Suprapubic skin (tissue), 4 donors: ENCODE measurements at regions not wholly inside any gene's neighbourhood (a gene's known extent, or its start where the extent isn't known, plus 50 kb on each side); places are given as distances from the start of the nearest gene placed in this dataset.
"Not testable (repeated sequence)": the region's sequence is repeated elsewhere in the genome, so short reads cannot be mapped to it uniquely, and the experiment has no call there.

Experiments
- DNase-seq, 2 donors: peaks; one replicate each; pipeline ENCODE4 v3.0.0-alpha.2; 2019; ENCODE audit warnings: low spot score in 2 of 2
- H3K27ac ChIP-seq: fragments of 200-600 bp; sonication (generic); one replicate; pipeline ENCODE4 v1.5.1; 2019
- H3K27me3 ChIP-seq: fragments of 200-600 bp; sonication (generic); one replicate; pipeline ENCODE4 v1.5.1; 2019
- H3K36me3 ChIP-seq: fragments of 200-600 bp; sonication (generic); one replicate; pipeline ENCODE4 v1.5.1; 2019
- H3K4me1 ChIP-seq: fragments of 200-600 bp; sonication (generic); one replicate; pipeline ENCODE4 v1.5.1; 2019
- H3K4me3 ChIP-seq: fragments of 200-600 bp; sonication (generic); one replicate; pipeline ENCODE4 v1.5.1; 2019; ENCODE audit warnings: mild to moderate bottlenecking
- H3K9me3 ChIP-seq: fragments of 200-600 bp; sonication (generic); one replicate; pipeline ENCODE4 v1.5.1; 2019
- EP300 ChIP-seq: sonication (generic); formaldehyde crosslinking; IDR thresholded peaks from one replicate; pipeline ENCODE4 v1.6.1; 2017; ENCODE audit warnings: antibody characterized with exemption
- POLR2A ChIP-seq, 2 donors: fragments of 450-650 bp; IDR thresholded peaks; one replicate each; pipeline ENCODE4 v1.6.1; 2017; ENCODE audit warnings: antibody characterized with exemption in 2 of 2, mild to moderate bottlenecking in 2 of 2, moderate library complexity in 2 of 2
- POLR2AphosphoS5 ChIP-seq, 3 donors: sonication (generic); formaldehyde crosslinking; IDR thresholded peaks; one replicate each; pipeline ENCODE4 v1.6.1; 2017; ENCODE audit warnings: antibody characterized with exemption in 3 of 3
- WGBS: methylation state at CpG from one replicate; pipeline ENCODE4 v1.1.5; 2018; 5-methylcytosine and 5-hydroxymethylcytosine counted together
- TF ChIP-seq, protein P1 (sequence below), 2 donors: fragments of 200-600 bp in 1 of 2; fragments of 450-650 bp in 1 of 2; sonication (generic) in 1 of 2; IDR thresholded peaks; one replicate each; pipeline ENCODE4 v1.5.1; 2016 to 2019; ENCODE audit warnings: antibody characterized with exemption in 2 of 2, mild to moderate bottlenecking in 1 of 2, moderate library complexity in 1 of 2

GRCh38 chr7:8881916-8882315 lies 448.5 kb downstream of the NXPH1 start:
- H3K4me1 ChIP-seq, result no peaks in the 10 kb centered on the region
- no peak for DNase-seq
- H3K27me3 ChIP-seq, result no peaks in the 10 kb centered on the region
- TF ChIP-seq POLR2AphosphoS5 (IDR thresholded peaks at IDR 0.05) (no peak), EP300 (no peak), POLR2A (IDR thresholded peaks at IDR 0.05) (no peak)
- TF ChIP-seq, protein P1, sequence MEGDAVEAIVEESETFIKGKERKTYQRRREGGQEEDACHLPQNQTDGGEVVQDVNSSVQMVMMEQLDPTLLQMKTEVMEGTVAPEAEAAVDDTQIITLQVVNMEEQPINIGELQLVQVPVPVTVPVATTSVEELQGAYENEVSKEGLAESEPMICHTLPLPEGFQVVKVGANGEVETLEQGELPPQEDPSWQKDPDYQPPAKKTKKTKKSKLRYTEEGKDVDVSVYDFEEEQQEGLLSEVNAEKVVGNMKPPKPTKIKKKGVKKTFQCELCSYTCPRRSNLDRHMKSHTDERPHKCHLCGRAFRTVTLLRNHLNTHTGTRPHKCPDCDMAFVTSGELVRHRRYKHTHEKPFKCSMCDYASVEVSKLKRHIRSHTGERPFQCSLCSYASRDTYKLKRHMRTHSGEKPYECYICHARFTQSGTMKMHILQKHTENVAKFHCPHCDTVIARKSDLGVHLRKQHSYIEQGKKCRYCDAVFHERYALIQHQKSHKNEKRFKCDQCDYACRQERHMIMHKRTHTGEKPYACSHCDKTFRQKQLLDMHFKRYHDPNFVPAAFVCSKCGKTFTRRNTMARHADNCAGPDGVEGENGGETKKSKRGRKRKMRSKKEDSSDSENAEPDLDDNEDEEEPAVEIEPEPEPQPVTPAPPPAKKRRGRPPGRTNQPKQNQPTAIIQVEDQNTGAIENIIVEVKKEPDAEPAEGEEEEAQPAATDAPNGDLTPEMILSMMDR (IDR thresholded peaks at IDR 0.05), result no peak
- no peak overlapping the region for H3K27ac ChIP-seq
- H3K4me3 ChIP-seq, result no peak overlapping the region
- no peaks in the 10 kb centered on the region for H3K36me3 ChIP-seq
- no peaks in the 10 kb centered on the region for H3K9me3 ChIP-seq
- 48% methylated on average over 2 of the region's 2 CpGs for WGBS

DNA sequence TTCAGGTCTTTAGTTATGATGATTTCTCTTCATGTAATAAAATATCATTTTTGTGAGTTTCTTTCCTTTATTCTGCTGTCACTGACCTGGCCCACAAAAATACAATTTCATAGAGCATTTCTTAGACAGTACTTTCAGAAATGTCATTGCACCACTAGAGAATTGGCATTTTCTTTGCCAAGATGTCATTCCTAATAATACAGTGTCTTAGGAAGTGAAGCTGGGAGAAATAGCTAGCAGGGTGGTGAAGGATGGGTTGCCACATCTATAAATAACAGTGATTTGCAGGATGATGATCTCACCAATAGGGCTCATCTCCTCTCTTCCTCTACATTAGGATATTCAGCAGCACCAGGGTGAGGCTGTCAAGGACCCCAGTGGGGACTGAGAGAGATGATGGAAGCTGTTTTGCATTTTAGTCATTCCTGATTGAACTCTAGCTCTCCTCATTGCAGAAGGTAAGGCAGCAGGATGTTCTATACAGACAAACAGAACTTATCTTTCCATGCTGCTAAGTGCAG lies 452.1 kb downstream of the NXPH1 start:
- no peak for DNase-seq
- Histone ChIP-seq H3K27me3 (no peaks in the 10 kb centered on the region), H3K9me3 (no peaks in the 10 kb centered on the region), H3K36me3 (no peaks in the 10 kb centered on the region), H3K4me1 (no peaks in the 10 kb centered on the region), H3K4me3 (no peak overlapping the region), H3K27ac (no peak overlapping the region)
- TF ChIP-seq POLR2A (IDR thresholded peaks at IDR 0.05), result no peak
- no peak for TF ChIP-seq EP300
- TF ChIP-seq, protein P1 (IDR thresholded peaks at IDR 0.05), result no peak
- no peak for TF ChIP-seq POLR2AphosphoS5 (IDR thresholded peaks at IDR 0.05)

DNA sequence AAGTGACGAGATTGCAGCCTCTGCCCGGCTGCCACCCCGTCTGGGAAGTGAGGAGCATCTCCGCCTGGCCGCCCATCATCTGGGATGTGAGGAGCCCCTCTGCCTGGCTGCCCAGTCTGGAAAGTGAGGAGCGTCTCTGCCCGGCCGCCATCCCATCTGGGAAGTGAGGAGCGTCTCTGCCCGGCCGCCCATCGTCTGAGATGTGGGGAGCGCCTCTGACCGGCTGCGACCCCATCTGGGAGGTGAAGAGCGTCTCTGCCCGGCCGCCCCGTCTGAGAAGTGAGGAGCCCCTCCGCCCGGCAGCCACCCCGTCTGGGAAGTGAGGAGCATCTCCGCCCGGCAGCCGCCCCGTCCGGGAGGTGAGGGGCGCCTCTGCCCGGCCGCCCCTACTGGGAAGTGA lies 456.9 kb downstream of the NXPH1 start:
- DNase-seq, H3K9me3 ChIP-seq, H3K4me1 ChIP-seq, H3K27ac ChIP-seq, H3K36me3 ChIP-seq, H3K27me3 ChIP-seq, H3K4me3 ChIP-seq: not testable (repeated sequence)
- WGBS, result 84% methylated on average over 9 of the region's 30 CpGs

DNA sequence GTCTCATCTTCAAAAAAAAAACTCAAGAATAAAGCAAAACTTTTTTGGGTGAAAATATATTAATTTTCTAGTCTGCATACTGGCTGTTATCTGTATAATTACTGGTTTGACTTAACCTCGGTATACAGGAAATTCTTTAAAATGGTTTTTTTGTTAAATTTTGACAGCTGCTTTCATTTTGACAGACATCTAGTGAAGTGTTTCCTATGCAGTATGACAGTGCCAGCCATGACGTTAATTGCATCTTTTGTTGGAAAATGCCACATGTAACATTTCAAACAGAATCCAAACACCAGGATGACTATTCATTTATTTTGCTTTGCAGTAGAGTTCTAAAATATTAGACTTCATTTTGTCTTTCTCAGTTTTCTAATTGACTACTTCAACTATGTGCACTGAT lies 460.4 kb downstream of the NXPH1 start:
- Histone ChIP-seq H3K4me1 (no peaks in the 10 kb centered on the region), H3K27ac (no peak overlapping the region), H3K36me3 (no peaks in the 10 kb centered on the region), H3K27me3 (no peaks in the 10 kb centered on the region), H3K9me3 (peaks cover 1% of the 10 kb centered on the region), H3K4me3 (no peak overlapping the region)
- TF ChIP-seq, protein P1 (IDR thresholded peaks at IDR 0.05), result no peak
- DNase-seq, result no peak
- WGBS, result 30% methylated on average over 2 of the region's 2 CpGs

- no peak overlapping the region for H3K27ac ChIP-seq
- TF ChIP-seq POLR2A (IDR thresholded peaks at IDR 0.05) (no peak), EP300 (no peak), POLR2AphosphoS5 (IDR thresholded peaks at IDR 0.05) (no peak)
- TF ChIP-seq, protein P1 (IDR thresholded peaks at IDR 0.05), result no peak
- 77% methylated on average over 6 of the region's 6 CpGs for WGBS
- no peak overlapping the region for H3K4me3 ChIP-seq
- H3K4me1 ChIP-seq, result no peaks in the 10 kb centered on the region
- no peaks in the 10 kb centered on the region for H3K9me3 ChIP-seq
- no peaks in the 10 kb centered on the region for H3K36me3 ChIP-seq
- no peaks in the 10 kb centered on the region for H3K27me3 ChIP-seq
- DNase-seq, result no peak
Measured at GRCh38 chr7:8906396-8907075, 473.1 kb downstream of the NXPH1 start.

DNA sequence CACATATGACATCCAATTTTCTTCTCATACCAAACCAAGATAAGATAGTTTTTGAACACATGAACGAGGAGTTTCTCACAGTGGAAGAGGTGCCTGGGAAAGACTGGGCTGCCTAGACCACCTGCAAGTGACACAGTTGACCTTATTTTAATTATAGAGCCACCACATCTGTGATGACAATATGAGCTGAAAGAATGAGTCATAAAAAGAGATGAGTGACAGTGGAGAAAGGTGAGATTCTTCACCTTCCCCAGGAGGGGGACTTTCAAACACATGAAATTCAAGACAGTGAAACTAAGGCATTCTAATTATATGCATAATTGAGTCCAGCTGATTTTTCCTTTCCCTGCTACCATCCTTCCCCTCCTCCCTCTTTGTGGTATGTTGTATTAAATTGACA lies 475.5 kb downstream of the NXPH1 start:
- H3K9me3 ChIP-seq, result no peaks in the 10 kb centered on the region
- no peaks in the 10 kb centered on the region for H3K4me1 ChIP-seq
- no peak overlapping the region for H3K4me3 ChIP-seq
- H3K27me3 ChIP-seq, result no peaks in the 10 kb centered on the region
- WGBS, result 64% methylated on average over 1 of the region's 1 CpG
- H3K36me3 ChIP-seq, result no peaks in the 10 kb centered on the region
- no peak for DNase-seq
- no peak for TF ChIP-seq POLR2AphosphoS5 (IDR thresholded peaks at IDR 0.05)
- no peak overlapping the region for H3K27ac ChIP-seq
